Panc1 (cell line): ENCODE measurements at regions not wholly inside any gene's neighbourhood (a gene's known extent, or its start where the extent isn't known, plus 50 kb on each side); places are given as distances from the start of the nearest gene placed in this dataset.

Source experiments
- ATAC-seq: fragments of 200-7000 bp; cut with Tn5 transposase; 2 replicates; pipeline ENCODE4 v1.9.1; 2020; ENCODE audit warnings: mild to moderate bottlenecking, moderate library complexity
- BruUV-seq: library from RNA; stranded (reverse); fragments of 400-500 nt; replicated peaks from 2 replicates; lab custom pipeline; 2021; lab: Mats Ljungman, UMichigan
- CTCF ChIA-PET: fragments of 300-600 bp; sonication (Branson Sonifier 250); formaldehyde crosslinking; loops from one replicate; lab custom pipeline; 2022; ENCODE audit warnings: antibody characterized with exemption; lab: Charles Lee
- POLR2A ChIA-PET: fragments of 300-600 bp; sonication (Branson Sonifier 250); formaldehyde crosslinking; loops from one replicate; lab custom pipeline; 2022; ENCODE audit warnings: antibody characterized with exemption; lab: Charles Lee
- DNase-seq: peaks from one replicate; pipeline ENCODE4 v3.0.0-alpha.2; 2010; ENCODE audit warnings: low read depth, low spot score
- H3K27ac ChIP-seq: 2 replicates; pipeline ENCODE4 v1.5.1; 2011; ENCODE audit warnings: mild to moderate bottlenecking, low read length, inconsistent platforms
- H3K27me3 ChIP-seq: fragments of 200-500 bp; sonication (Bioruptor generic); 2 replicates; pipeline ENCODE4 v1.6.0; 2014; ENCODE audit warnings: low read length, inconsistent platforms; ENCODE audit not compliant: control insufficient read depth, insufficient read depth
- H3K36me3 ChIP-seq: fragments of 200-500 bp; sonication (Bioruptor generic); 2 replicates; pipeline ENCODE4 v1.5.1; 2014; ENCODE audit warnings: inconsistent platforms, mild to moderate bottlenecking, low read length, moderate library complexity; ENCODE audit not compliant: control insufficient read depth, insufficient read depth
- H3K4me1 ChIP-seq: 2 replicates; pipeline ENCODE4 v1.5.1; 2011; ENCODE audit warnings: inconsistent platforms, mild to moderate bottlenecking, low read length, moderate library complexity; ENCODE audit not compliant: control insufficient read depth, insufficient read depth
- H3K4me3 ChIP-seq, 2 experiments: 2 replicates each; pipeline ENCODE4 v1.5.1; 2011 to 2012; ENCODE audit warnings: low read depth in 2 of 2, low read length in 2 of 2, mild to moderate bottlenecking in 2 of 2, inconsistent platforms in 1 of 2, moderate library complexity in 1 of 2
- H3K9me3 ChIP-seq: fragments of 200-500 bp; sonication (Bioruptor generic); 2 replicates; pipeline ENCODE4 v1.5.1; 2014; ENCODE audit warnings: low read depth, mild to moderate bottlenecking, inconsistent platforms, low read length, moderate library complexity; ENCODE audit not compliant: control insufficient read depth, insufficient read depth
- POLR2AphosphoS5 ChIP-seq: IDR thresholded peaks from 2 replicates; pipeline ENCODE4 v1.6.1; 2012; ENCODE audit warnings: mild to moderate bottlenecking, low read depth, low read length, moderate library complexity
- SIN3A ChIP-seq: IDR thresholded peaks from 2 replicates; pipeline ENCODE4 v1.6.1; 2012; ENCODE audit warnings: low read depth, mild to moderate bottlenecking, low read length, moderate library complexity, borderline replicate concordance; ENCODE audit not compliant: insufficient read depth
- TCF7L2 ChIP-seq: IDR thresholded peaks from 2 replicates; pipeline ENCODE4 v1.6.1; 2011; ENCODE audit warnings: mild to moderate bottlenecking, low read depth, low read length, inconsistent platforms
- in situ Hi-C: cut with HindIII; loops from 2 replicates; pipeline ENCODE4 v1.10.0; 2016; ENCODE audit warnings: low sequenced_read_pairs, low pct_unique_long_range_greater_than_20kb
- intact Hi-C: fragments of 100-400 bp; cut with micrococcal nuclease; formaldehyde crosslinking; loops from one replicate; pipeline ENCODE4 v1.10.0; 2022; ENCODE audit not compliant: unreplicated experiment
- TF ChIP-seq, protein P1 (sequence below): fragments of 450-650 bp; IDR thresholded peaks from 2 replicates; pipeline ENCODE4 v1.5.1; 2017; ENCODE audit warnings: mild to moderate bottlenecking
- TF ChIP-seq, protein P2 (sequence below), 2 experiments: IDR thresholded peaks; 2 replicates each; pipeline ENCODE4 v1.6.1; 2011 to 2012; ENCODE audit warnings: low read depth in 2 of 2, control low read depth in 1 of 2, low read length in 1 of 2, mild to moderate bottlenecking in 1 of 2, moderate library complexity in 1 of 2; ENCODE audit not compliant: insufficient read depth in 1 of 2

- Histone ChIP-seq H3K27ac (no peak overlapping the region), H3K9me3 (no peaks in the 10 kb centered on the region), H3K27me3 (no peaks in the 10 kb centered on the region; the same call in 1 of the 2 replicates), H3K4me1 (no peaks in the 10 kb centered on the region), H3K36me3 (no peaks in the 10 kb centered on the region), H3K4me3 (no peak overlapping the region)
- intact Hi-C loops, result loop anchor here (5.0 kb wide), 1 partner anchor 274 kb away; no protein-coding TSS in a partner anchor
- TF ChIP-seq, protein P1, sequence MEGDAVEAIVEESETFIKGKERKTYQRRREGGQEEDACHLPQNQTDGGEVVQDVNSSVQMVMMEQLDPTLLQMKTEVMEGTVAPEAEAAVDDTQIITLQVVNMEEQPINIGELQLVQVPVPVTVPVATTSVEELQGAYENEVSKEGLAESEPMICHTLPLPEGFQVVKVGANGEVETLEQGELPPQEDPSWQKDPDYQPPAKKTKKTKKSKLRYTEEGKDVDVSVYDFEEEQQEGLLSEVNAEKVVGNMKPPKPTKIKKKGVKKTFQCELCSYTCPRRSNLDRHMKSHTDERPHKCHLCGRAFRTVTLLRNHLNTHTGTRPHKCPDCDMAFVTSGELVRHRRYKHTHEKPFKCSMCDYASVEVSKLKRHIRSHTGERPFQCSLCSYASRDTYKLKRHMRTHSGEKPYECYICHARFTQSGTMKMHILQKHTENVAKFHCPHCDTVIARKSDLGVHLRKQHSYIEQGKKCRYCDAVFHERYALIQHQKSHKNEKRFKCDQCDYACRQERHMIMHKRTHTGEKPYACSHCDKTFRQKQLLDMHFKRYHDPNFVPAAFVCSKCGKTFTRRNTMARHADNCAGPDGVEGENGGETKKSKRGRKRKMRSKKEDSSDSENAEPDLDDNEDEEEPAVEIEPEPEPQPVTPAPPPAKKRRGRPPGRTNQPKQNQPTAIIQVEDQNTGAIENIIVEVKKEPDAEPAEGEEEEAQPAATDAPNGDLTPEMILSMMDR, result no peak
- no peak for TF ChIP-seq POLR2AphosphoS5
- TF ChIP-seq SIN3A, result no peak
- no peak for TF ChIP-seq TCF7L2
- TF ChIP-seq, protein P2, sequence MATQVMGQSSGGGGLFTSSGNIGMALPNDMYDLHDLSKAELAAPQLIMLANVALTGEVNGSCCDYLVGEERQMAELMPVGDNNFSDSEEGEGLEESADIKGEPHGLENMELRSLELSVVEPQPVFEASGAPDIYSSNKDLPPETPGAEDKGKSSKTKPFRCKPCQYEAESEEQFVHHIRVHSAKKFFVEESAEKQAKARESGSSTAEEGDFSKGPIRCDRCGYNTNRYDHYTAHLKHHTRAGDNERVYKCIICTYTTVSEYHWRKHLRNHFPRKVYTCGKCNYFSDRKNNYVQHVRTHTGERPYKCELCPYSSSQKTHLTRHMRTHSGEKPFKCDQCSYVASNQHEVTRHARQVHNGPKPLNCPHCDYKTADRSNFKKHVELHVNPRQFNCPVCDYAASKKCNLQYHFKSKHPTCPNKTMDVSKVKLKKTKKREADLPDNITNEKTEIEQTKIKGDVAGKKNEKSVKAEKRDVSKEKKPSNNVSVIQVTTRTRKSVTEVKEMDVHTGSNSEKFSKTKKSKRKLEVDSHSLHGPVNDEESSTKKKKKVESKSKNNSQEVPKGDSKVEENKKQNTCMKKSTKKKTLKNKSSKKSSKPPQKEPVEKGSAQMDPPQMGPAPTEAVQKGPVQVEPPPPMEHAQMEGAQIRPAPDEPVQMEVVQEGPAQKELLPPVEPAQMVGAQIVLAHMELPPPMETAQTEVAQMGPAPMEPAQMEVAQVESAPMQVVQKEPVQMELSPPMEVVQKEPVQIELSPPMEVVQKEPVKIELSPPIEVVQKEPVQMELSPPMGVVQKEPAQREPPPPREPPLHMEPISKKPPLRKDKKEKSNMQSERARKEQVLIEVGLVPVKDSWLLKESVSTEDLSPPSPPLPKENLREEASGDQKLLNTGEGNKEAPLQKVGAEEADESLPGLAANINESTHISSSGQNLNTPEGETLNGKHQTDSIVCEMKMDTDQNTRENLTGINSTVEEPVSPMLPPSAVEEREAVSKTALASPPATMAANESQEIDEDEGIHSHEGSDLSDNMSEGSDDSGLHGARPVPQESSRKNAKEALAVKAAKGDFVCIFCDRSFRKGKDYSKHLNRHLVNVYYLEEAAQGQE (IDR thresholded peaks at IDR 0.05; ENCODE audit: insufficient read depth in 1 of 2, low read depth in 2 of 2, low read length in 1 of 2), result no peak
- in situ Hi-C loops, result no loop called here
- ChIA-PET CTCF (interaction anchor here (2.1 kb wide), 1 partner anchor 148 kb away, joined by 10 read pairs; no protein-coding TSS in a partner anchor), POLR2A (no interaction called here)
- DNase-seq, result no peak
- no peak for ATAC-seq
- BruUV-seq, result no TSS peak
Observed at GRCh38 chr3:107272885-107273284, 104.4 kb upstream of the CCDC54 start.

GRCh38 chr3:107273771-107274170, 103.5 kb upstream of the CCDC54 start:
- intact Hi-C loops, result loop anchor here (5.0 kb wide), 1 partner anchor 274 kb away; no protein-coding TSS in a partner anchor
- in situ Hi-C loops, result no loop called here
- CTCF ChIA-PET, result interaction anchor here (0.6 kb wide), 1 partner anchor 113 kb away, joined by 6 read pairs; no protein-coding TSS in a partner anchor

More at GRCh38 chr3:107273771-107274170, 103.5 kb upstream of the CCDC54 start:
- BruUV-seq, result no TSS peak
- Histone ChIP-seq H3K27me3 (no peaks in the 10 kb centered on the region; the same call in 1 of the 2 replicates), H3K9me3 (no peaks in the 10 kb centered on the region), H3K36me3 (no peaks in the 10 kb centered on the region), H3K27ac (no peak overlapping the region), H3K4me3 (no peak overlapping the region), H3K4me1 (no peaks in the 10 kb centered on the region)
- no peak for ATAC-seq
- TF ChIP-seq, protein P2 (IDR thresholded peaks at IDR 0.05; ENCODE audit: insufficient read depth in 1 of 2, low read depth in 2 of 2, low read length in 1 of 2), result no peak
- TF ChIP-seq, protein P1, result no peak
- no peak for TF ChIP-seq TCF7L2
- TF ChIP-seq SIN3A, result no peak
- no peak for TF ChIP-seq POLR2AphosphoS5
- POLR2A ChIA-PET, result no interaction called here
- DNase-seq, result no peak
